H54 (cell line): ENCODE measurements at regions not wholly inside any gene's neighbourhood (a gene's known extent, or its start where the extent isn't known, plus 50 kb on each side); places are given as distances from the start of the nearest gene placed in this dataset.

Experiments used
- DNase-seq: peaks from one replicate; pipeline ENCODE4 v3.0.0; 2011; ENCODE audit warnings: low spot score, mixed read lengths; ENCODE audit not compliant: insufficient read length
- FAIRE-seq: peaks from 3 replicates; lab custom pipeline; 2011; peaks lifted over from hg19 to GRCh38; lab: Jason Lieb, UNC
- POLR2A ChIP-seq: IDR thresholded peaks from 2 replicates; pipeline ENCODE4 v1.6.1; 2011; ENCODE audit warnings: low read depth, mild to moderate bottlenecking, low read length

GRCh38 chr4:59960143-59960542 lies 1240.0 kb upstream of the ADGRL3 start:
- no peak for TF ChIP-seq POLR2A
- no peak for DNase-seq
- no peak for FAIRE-seq

GRCh38 chr4:59966758-59967157 lies 1233.4 kb upstream of the ADGRL3 start:
- no peak for DNase-seq
- no peak for TF ChIP-seq POLR2A
- no peak for FAIRE-seq

- FAIRE-seq (no peak), DNase-seq (no peak)
- TF ChIP-seq POLR2A = no peak
Observed at GRCh38 chr4:59968796-59969195, 1231.3 kb upstream of the ADGRL3 start.

GRCh38 chr4:59969909-59970308 lies 1230.2 kb upstream of the ADGRL3 start:
- FAIRE-seq = no peak
- TF ChIP-seq POLR2A = no peak
- no peak for DNase-seq

GRCh38 chr4:59971952-59972351 lies 1228.2 kb upstream of the ADGRL3 start:
- TF ChIP-seq POLR2A = no peak
- DNase-seq (no peak), FAIRE-seq (no peak)

GRCh38 chr4:59973492-59973891 lies 1226.6 kb upstream of the ADGRL3 start:
- DNase-seq = no peak
- no peak for TF ChIP-seq POLR2A
- no peak for FAIRE-seq

GRCh38 chr4:59979061-59979460 lies 1221.1 kb upstream of the ADGRL3 start:
- no peak for TF ChIP-seq POLR2A
- DNase-seq (no peak), FAIRE-seq (no peak)

GRCh38 chr4:59983852-59984251 lies 1216.3 kb upstream of the ADGRL3 start:
- DNase-seq (no peak), FAIRE-seq (no peak)
- TF ChIP-seq POLR2A = no peak

- TF ChIP-seq POLR2A = no peak
- no peak for DNase-seq
- FAIRE-seq = no peak
Observed at GRCh38 chr4:59987289-59987688, 1212.8 kb upstream of the ADGRL3 start.

- TF ChIP-seq POLR2A = no peak
- FAIRE-seq (no peak), DNase-seq (no peak)
Observed at GRCh38 chr4:59994118-59994517, 1206.0 kb upstream of the ADGRL3 start.

- no peak for TF ChIP-seq POLR2A
- no peak for FAIRE-seq
- DNase-seq = no peak
Observed at GRCh38 chr4:60002603-60003337, 1197.4 kb upstream of the ADGRL3 start.

GRCh38 chr4:60013464-60014184 lies 1186.5 kb upstream of the ADGRL3 start:
- DNase-seq (no peak), FAIRE-seq (no peak)
- TF ChIP-seq POLR2A = no peak

GRCh38 chr4:60016971-60017370 lies 1183.2 kb upstream of the ADGRL3 start:
- no peak for FAIRE-seq
- no peak for DNase-seq
- no peak for TF ChIP-seq POLR2A

GRCh38 chr4:60019180-60019579 lies 1180.9 kb upstream of the ADGRL3 start:
- no peak for DNase-seq
- TF ChIP-seq POLR2A = no peak
- FAIRE-seq = no peak

- TF ChIP-seq POLR2A = no peak
- FAIRE-seq (no peak), DNase-seq (no peak)
Observed at GRCh38 chr4:60019946-60020345, 1180.2 kb upstream of the ADGRL3 start.

GRCh38 chr4:60020389-60020788 lies 1179.7 kb upstream of the ADGRL3 start:
- no peak for DNase-seq
- FAIRE-seq = no peak
- no peak for TF ChIP-seq POLR2A
